Activated naive CD4-positive, alpha-beta T cell (primary cell): ENCODE measurements at regions not wholly inside any gene's neighbourhood (a gene's known extent, or its start where the extent isn't known, plus 50 kb on each side); places are given as distances from the start of the nearest gene placed in this dataset.

Experiments
- DNase-seq, 4 experiments: peaks; one replicate each; lab custom pipeline; 2025; lab: John Stamatoyannopoulos, UW

DNA sequence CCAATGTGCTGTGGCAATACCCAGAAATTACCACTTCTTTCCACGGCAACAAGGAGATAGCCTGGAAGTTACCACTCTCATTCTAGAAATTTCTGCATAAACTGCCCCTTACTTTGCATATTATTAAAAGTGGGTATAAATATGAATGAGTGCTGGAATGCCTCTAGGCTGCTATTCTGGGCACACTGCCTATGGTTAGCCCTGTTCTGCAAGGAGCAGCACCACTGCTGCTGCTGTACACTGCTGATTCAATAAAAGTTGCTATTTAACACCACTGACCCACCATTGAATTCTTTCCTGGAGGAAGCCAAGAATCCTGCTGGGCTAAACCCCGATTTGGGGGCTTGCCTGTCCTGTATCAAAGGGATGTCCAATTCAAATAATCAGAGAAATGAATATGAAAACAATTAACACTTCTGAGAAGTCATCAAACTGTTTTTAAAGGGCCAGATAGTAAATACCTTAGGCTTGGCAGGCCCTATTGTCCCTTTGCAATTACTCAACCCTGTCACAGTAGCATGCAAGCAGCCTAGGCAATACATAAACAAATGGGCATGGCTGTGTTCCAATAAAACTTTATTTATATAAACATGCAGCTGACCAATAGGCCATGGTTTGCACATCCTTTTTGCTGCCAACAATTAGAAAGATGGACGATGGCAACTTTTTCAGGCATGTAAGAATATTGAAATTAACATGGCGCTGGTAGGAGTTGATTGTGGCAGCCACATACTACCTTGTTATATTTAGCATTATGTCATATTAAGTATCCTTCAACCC is 369.4 kb upstream of the B3GALT2 start:
- DNase-seq = no peak

DNA sequence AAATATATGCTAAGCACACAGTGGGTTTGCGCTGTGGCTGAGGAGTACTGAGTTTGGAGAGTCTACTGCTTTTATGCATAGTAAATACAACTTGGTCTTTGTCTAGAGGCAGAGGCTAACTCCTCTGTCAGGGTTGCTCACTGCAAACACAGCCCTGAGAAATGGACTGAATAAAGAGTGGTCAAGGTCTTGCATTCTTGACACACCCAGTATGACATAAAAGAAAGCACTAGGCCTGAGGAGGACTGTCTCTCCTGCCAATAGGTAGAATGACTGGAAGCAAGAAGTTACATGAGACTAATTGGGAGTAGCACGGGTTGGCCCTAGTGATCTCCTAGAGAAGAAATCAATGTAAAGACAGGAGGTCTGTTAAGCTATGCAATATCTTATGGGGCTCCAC is 367.2 kb upstream of the B3GALT2 start:
- no peak for DNase-seq

DNA sequence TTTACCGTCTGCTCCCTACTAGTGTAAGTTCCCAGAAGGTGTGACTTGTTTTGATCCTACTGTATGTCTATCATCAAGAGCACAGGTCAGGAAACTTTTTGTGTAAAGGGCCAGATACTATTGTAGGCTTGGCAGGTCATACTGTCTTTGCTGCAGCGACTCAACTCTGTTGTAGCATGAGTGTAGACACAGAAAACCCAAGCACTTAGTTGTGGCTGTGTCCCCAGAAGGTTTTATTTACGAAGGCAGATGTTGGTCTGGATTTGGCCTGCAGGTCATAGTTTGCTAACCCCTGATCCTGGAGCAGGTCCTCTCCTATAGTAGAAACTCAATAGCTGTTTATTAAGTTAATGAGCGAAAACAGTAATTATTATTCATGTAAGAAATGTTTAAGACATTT is 365.9 kb upstream of the B3GALT2 start:
- DNase-seq = no peak

DNA sequence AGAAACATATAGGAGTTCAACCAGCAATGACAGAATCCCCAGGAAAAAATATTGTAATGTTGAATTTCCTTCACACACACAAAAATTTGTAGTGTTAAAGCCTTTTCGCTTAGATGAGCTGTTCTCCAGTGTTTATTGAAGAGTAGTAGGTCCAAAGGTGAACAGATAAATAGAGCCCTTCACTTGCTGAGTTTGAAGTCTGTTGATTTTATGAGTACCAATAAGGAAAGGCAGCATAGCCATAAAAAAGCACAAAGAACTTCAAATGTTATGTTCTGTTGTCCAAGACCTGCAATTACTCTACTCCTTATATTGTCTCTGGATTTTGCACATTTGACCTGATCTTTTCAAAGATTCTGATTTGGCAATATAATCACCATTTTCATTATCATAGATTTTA is 362.7 kb upstream of the B3GALT2 start:
- DNase-seq = no peak

DNA sequence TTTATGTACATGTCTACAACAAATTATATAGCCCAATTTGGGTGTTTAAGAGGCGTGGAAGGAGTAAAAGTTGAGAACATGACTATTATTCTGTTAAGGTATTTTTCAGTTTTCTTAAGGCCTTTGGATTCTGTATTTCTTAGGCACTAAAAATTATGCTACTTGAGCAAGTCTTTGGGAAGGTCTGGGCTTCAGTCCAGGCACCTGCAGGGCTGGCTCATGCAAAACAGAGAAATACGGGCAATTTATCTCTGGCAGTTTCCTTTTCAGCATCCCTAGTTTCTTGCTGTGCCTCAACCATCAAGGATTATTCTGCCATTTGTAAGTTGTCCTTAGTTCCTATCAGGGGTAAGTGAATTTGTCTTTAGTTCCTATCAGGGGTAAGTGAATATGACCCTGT is 358.8 kb upstream of the B3GALT2 start:
- DNase-seq = no peak

DNA sequence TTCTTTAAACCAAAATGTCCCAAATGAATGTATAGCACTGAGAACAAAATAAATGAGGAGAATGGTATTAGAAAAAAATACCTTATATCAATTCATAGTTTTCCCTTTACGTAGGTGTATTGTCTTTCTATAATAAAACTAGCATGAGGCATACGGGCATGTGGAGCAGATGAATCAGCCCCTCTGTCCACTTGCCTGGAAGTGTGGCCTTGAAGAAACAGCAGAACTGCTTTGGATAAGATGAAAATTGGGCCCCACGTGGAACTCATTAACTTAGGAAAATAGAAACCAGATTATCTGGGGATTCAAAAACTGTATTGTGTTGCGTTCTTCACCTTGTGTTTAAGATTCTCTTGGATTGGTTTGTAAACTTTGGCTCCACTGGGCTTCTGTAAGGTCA is 356.8 kb upstream of the B3GALT2 start:
- DNase-seq = no peak

DNA sequence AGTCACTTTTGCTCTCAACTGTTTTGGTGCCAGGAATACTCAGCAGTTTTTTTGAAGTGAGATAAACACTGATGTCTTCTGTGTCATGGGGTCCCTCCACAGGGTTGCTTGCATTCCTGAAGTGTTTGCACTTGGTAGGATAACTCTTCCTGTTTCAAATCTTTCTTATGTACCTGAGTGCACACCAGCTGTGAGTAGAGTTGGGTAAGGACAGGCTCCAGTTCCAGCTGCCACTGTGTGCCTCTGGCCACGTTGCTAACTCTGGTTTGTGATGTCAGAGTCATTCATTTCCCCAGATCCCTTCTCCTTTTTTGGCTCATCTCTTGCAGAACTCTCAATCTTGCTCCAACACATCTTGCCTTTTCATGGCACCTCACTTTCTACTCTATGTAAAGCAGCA is 356.3 kb upstream of the B3GALT2 start:
- DNase-seq = no peak

DNA sequence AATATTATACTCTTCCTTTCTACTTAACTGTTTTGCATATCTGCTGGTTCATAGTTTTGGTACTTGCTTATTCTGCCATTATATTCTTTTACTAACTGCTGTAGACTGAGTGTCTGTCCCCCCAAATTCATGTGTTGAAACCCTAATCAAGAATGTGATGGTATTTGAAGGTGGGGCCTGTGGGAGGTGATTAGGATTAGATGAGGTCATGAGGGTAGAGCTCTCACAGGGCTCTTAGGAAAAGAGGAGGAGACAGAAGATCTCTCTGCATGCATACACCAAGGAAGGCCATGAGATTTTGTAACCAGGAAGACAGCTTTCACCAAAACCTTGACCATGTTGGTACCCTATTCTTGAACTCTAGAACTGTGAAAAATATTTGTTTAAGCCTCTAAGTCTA is 354.1 kb upstream of the B3GALT2 start:
- DNase-seq = no peak

DNA sequence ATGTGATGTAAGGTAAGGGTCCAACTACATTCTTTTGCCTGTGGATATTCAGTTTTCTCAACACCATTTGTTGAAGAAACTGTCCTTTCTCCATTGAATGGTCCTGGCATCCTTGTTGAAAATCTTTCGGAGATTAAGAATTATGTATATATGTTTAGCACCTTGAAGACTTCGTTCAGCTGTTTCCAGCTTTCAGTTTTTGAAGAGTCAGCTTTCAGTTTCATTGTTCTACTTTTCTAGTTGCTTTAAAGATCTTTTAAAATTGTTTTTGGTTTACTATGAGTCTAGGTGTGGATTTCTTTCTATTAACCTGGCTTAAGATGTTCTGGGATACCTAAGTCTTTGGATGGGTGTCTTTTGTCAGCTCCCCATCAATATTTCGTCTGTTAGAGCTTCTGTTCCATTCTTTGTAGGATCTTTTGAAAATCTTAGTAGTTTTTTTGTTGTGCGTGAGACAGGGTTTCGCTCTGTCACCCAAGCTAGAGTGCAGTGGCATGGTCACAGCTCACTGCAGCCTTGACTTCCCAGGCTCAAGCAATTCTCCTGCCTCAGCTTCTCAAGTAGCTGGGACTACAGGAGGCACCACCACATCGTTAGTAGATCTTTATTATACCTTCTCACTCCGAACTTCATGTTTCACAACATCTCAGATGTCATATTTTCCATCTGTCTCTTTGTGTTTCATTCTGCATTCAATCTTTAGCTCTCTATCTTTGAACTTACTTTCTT is 353.5 kb upstream of the B3GALT2 start:
- no peak for DNase-seq

DNA sequence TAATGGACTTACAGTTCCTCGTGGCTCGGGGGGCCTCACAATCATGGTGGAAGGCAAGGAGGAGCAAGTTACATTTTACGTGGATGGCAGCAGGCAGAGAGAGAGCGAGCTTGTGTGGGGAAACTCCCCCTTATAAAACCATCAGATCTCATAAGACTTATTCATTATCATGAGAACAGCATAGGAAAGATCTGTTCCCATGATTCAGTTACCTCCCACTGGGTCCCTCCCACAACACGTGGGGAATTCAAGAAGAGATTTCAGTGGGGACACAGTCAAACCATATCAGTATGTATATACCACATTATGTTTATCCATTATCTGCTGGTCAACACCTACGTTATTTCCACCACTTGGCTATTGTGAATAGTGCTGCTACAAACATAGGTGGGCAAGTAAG is 352.3 kb upstream of the B3GALT2 start:
- DNase-seq = no peak

DNA sequence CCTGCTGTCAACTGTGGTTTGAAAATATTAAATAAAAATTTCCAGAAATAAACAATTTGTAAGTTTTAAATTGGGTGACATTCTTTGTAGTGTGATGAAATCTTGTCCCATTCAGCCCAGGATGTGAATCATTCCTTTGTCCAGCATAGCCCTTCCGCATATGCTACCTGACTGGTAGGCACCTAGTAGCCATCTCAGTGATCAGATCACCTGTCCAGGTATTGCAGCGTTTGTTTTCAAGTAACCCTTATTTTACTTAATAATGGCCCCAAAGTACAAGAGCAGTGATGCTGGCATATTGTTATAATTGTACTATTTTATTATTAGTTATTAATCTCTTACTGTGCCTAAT is 351.6 kb upstream of the B3GALT2 start:
- DNase-seq = no peak

DNA sequence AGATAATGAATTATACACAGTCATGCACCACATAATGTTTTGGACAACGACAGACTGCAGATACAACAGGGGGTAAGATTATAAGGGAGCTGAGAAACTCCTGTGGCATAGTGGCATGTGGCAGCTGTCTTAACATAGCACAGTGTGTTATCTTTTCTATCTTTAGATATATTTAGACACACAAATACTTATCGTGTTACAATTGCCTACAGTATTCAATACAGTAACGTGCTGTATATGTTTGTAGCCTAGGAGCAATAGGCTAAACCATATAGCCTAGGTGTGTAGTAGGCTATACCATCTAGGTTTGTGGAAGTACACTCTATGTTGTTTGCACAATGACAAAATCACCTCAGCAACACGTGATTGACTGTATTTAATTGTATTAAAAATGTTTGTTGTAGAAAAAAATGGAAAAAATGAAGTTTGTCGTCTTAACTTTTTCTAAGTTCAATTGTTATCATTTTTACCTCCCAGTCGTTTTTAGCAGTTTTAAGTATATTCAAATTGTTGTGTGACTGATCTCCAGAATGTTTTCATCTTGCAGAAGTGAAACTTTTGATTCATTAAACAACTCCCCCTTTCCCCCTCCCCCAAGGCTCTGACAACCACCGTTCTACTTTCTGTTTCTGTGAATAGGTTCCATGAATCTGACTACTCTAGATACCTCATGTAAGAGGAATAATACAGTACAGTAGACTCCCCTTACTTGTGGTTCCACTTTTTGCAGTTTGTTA is 351.0 kb upstream of the B3GALT2 start:
- no peak for DNase-seq

DNA sequence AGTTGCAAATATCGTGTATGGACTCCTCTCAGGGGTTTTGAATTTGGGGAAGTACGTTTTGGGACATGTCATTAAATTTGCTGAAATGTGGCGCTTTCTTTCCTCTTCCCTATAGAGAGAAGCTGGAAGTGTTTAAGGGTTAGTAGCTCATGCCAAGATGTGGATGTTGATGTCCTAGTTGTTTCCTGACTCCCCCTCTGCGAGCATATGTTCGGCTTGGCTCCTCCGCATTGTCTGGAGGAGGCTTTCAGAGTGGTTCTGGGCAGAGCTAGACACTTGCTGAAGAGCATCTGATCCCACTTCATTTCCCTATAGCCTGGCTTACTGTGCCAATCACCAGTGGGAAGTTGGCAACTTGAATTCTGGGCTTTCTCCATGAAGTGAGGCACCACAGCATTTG is 347.4 kb upstream of the B3GALT2 start:
- DNase-seq = no peak

DNA sequence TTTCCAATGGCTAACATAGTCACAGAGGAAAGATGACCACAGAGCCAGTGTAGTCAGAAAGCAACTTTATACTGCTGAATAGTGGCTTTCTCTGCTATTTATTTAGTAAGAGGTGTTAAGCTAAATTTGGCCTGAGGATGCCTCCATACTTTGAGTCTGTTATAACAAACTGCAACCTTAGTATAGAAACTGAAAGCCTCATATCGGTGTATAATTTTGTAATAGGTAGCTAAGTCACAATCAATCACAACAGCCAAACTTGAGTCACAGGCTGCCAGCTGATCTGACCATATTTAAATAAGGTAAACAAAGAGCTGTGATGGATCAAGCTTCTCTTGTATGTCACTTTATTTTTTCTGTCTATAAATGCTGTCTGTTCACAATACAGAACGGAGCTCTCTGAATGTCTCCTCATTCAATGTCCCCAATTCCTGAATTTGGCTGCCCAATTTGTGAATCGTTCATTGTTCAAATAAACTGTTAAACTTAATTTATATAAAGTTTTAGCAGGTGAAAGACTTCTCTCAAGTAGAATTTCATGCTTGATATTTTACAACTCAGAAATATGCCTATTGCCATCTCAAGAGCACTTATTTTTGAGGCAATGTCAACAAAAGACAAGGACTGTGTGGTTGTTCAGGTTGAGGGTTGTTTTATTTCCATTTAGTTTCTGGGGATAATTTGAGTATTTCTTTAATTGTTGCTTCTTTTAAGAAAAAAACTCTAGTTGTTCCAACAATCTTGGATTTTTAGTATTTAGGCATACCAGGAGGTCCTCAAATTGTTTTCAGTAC is 339.7 kb upstream of the B3GALT2 start:
- DNase-seq = no peak

DNA sequence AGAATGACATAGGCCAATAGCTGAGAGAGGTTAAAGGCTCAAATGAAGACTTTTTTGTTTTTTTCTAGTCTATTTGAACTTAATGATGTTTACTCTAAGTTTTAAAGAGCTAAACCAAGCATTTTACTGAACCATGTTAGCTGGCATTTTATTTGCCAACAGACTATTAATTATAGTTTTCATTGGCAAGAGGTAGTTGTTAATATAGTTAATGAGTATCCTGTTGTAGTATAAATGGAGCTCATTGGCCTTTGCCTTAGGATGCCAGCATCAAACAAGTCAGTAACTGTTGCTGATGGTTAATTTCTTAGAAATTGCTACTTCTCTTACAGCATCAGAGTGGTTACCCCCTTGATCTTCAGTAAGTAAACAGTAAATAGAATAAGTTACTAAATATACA is 339.0 kb upstream of the B3GALT2 start:
- no peak for DNase-seq

DNA sequence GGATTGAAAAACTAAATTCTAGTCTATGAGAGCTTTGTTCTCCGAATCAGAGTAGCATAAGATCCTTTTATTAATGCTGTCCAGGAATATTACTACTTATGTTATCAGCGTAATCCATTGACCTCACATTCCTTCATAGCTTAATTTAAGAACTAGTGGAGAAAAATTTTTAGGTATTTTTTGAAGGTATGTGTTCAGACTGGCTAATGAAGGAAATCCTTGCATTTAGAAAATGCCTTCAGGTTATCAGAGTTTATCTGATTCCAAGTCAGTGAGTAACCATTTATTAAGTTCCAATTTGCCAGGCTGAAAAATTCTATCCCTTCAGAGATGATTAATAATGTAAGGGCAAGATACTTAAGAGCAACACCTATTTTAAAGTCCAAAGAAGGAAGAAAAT is 338.2 kb upstream of the B3GALT2 start:
- no peak for DNase-seq

DNA sequence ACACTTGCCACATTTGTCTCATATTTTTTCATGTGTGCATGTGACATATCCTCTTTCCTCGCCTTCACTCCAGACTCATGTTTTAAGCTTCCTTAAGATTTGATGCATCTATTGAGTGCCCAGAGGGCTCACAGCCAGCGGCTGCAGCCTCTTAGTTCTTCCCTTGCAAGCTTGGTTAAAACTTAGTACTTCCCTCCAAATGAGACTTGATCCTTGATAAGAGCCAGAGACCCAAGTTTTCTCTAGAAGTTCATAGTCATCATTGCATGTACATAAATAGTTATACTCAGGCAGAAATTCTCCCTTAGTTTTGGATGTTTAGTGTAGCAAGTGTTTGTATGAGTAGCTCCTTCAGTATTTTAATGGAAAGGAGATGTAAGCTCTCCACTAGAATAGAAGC is 337.6 kb upstream of the B3GALT2 start:
- DNase-seq = no peak

DNA sequence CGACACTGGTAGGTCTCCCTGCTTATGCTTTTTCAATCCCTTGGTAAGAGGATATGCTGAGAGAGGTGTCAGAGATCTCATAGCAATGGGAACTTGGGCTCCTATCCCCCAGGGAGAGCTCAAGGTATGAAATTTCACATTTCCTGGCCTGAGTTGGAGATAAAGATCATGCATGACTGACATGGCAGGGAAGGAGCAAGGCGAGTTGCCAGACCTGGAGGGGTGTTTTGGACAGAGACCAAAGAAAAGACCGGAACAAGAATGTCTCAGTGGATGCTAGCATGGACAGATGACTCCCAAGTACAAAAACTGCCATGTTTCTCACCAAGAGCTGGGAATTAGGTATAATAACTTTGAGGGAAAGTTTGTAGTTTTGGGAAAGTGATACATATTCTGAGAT is 334.1 kb upstream of the B3GALT2 start:
- DNase-seq = no peak

DNA sequence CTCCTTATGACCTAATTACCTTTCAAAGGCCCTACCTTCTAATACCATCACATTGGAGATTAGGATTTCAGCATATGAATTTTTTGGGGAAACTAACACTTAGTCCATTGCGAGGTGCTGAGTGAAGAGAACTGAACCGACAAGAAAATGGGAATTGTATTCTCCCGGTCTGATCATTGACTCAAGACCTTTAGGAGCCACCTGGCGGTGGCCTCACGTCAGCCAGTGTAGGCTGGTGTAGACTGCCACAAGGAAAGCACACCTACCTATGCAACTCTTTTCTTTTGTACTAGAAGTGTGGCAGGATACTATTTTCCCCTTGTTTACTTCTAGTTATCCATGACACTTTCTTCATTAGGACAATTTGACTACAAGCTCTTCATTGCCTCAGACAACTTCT is 333.5 kb upstream of the B3GALT2 start:
- DNase-seq = no peak

DNA sequence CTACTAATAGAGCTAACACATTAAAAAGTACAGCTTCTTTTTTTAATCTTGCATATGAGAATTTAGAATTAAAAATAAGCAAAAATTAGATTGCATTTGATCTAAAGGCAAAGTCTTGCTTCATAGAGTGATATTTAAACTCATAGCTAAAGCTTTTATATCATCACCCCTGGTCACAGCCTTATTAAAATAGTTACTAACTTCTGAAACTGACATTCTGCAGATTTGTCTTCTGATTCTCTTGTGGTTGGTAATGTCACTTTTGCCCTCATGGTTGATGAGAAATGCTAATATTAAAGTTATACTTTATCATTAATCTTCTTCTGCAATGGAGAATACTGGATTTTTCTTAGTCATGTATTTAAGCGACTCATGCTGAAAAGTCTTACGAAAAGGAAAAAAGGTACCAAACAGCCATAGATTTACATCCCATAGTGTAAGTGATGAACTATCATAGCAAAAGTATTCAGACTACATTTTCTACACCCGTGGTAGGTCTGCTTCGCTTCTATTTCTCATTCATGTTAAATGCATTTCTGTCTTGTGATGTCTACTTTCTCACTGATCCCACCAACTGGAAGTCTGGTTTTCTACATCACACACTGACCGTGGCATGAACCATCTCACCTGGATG is 330.5 kb upstream of the B3GALT2 start:
- DNase-seq = no peak

DNA sequence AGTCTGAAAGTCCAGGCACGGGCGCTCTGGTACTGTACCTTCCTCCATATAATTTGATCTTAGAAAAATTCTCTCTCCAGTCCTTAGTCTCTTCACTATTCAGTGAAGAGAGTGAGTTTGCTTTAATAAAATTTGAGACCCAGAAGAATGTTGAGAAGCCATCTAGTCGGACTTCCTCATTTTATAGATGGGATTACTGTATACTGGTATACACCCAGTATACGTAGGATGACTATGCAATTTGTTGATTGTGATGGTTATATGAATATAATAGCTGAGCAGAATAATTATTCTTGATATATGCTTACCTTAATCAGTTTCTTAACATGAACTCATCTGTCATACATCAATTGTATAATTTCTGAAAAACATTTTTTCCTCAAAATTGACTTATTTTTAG is 328.0 kb upstream of the B3GALT2 start:
- no peak for DNase-seq

DNA sequence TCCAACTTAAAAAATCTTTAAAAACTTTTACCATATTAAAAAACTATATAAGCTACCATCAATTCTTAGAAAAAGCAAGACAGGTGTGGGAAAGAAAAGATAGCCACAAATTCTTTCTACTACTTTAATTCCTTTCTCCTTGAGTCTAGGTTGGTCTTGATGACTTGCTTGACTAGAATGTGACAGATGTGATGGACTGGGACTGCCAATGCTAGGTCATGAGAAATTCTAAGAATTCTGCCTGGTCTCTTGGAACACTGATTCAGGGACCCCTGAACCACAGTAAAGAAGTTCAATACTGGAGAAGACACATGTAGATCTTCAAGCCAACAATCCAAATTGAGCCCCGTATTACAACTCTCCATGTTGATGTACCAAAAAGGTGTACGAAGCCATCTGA is 326.6 kb upstream of the B3GALT2 start:
- DNase-seq = no peak
